ENCODE measurements at regions not wholly inside any gene's neighbourhood (a gene's known extent, or its start where the extent isn't known, plus 50 kb on each side); places are given as distances from the start of the nearest gene placed in this dataset.

GRCh38 chr5:171607863-171608262, 177.8 kb upstream of the SMIM23 start:
- no CpG with 5 or more reads among the region's 2 CpGs for WGBS (ENCODE audit: insufficient coverage)
- no peak for ATAC-seq (ENCODE audit: low read depth)
- no peaks in the 10 kb centered on the region for H3K4me1 Mint-ChIP-seq
- peaks cover 17% of the 10 kb centered on the region for H3K27me3 Mint-ChIP-seq
- no peak overlapping the region for H3K9ac ChIP-seq (ENCODE audit: low read length)
- no peak for DNase-seq
- H3K36me3 ChIP-seq (replicated peaks in 1 of 2; ENCODE audit: control extremely low read depth in 1 of 2, control insufficient read depth in 1 of 2, extremely low read depth in 1 of 2, insufficient read depth in 2 of 2, low read length in 1 of 2), result no peaks in the 10 kb centered on the region
- ChIA-PET CTCF (no interaction called here), POLR2A (no interaction called here)
- H3K4me3 Mint-ChIP-seq, result no peak overlapping the region
- no peak overlapping the region for H3K27ac ChIP-seq (ENCODE audit: low read length in 2 of 2)
- no peaks in the 10 kb centered on the region for H3K79me2 ChIP-seq (ENCODE audit: control insufficient read depth, insufficient read depth, low read length)
- H3K4me2 ChIP-seq (replicated peaks; ENCODE audit: low read depth, low read length, poor library complexity, severe bottlenecking), result no peak overlapping the region
- H2AFZ ChIP-seq (ENCODE audit: insufficient read depth, low read depth, low read length, poor library complexity, severe bottlenecking), result no peak overlapping the region
- TF ChIP-seq CTCF (IDR thresholded peaks at IDR 0.05) (no peak), EZH2 (IDR thresholded peaks at IDR 0.05; ENCODE audit: borderline replicate concordance, insufficient read depth, low read depth, low read length, poor library complexity, severe bottlenecking) (no peak)
- H3K9me3 ChIP-seq (ENCODE audit: control extremely low read depth in 1 of 3, control insufficient read depth in 2 of 3, insufficient read depth in 1 of 3, low read length in 2 of 3), result peaks cover 0 to 3% (median 0%) of the 10 kb centered on the region in 3 donors
- no peaks in the 10 kb centered on the region for H3K27me3 ChIP-seq (replicated peaks in 1 of 4; ENCODE audit: control extremely low read depth in 1 of 4, control insufficient read depth in 3 of 4, insufficient read depth in 4 of 4, low read length in 3 of 4)
- no peaks in the 10 kb centered on the region for H4K20me1 ChIP-seq (ENCODE audit: control insufficient read depth, insufficient read depth, low read length, poor library complexity, severe bottlenecking)
- H3K27ac Mint-ChIP-seq, result no peak overlapping the region
- intact Hi-C loops (cut with micrococcal nuclease), result no loop called here
- no peaks in the 10 kb centered on the region for H3K4me1 ChIP-seq (ENCODE audit: control insufficient read depth in 2 of 2, insufficient read depth in 2 of 2, low read length in 2 of 2)
- peaks cover 4% of the 10 kb centered on the region for H3K9me3 Mint-ChIP-seq (ENCODE audit: insufficient read depth)
- no peak overlapping the region for H3K4me3 ChIP-seq (ENCODE audit: control extremely low read depth in 1 of 5, extremely low read depth in 1 of 5, insufficient read depth in 1 of 5, low read depth in 2 of 5, low read length in 4 of 5)

- WGBS (ENCODE audit: insufficient coverage), result 100% methylated on average over 1 of the region's 3 CpGs
- Histone ChIP-seq H3K9ac (ENCODE audit: low read length) (no peak overlapping the region), H3K4me1 (ENCODE audit: control insufficient read depth in 2 of 2, insufficient read depth in 2 of 2, low read length in 2 of 2) (no peaks in the 10 kb centered on the region), H3K4me3 (ENCODE audit: control extremely low read depth in 1 of 5, extremely low read depth in 1 of 5, insufficient read depth in 1 of 5, low read depth in 2 of 5, low read length in 4 of 5) (no peak overlapping the region), H3K27ac (ENCODE audit: low read length in 2 of 2) (no peak overlapping the region), H3K36me3 (replicated peaks in 1 of 2; ENCODE audit: control extremely low read depth in 1 of 2, control insufficient read depth in 1 of 2, extremely low read depth in 1 of 2, insufficient read depth in 2 of 2, low read length in 1 of 2) (no peaks in the 10 kb centered on the region), H3K27me3 (replicated peaks in 1 of 4; ENCODE audit: control extremely low read depth in 1 of 4, control insufficient read depth in 3 of 4, insufficient read depth in 4 of 4, low read length in 3 of 4) (no peaks in the 10 kb centered on the region), H3K4me2 (replicated peaks; ENCODE audit: low read depth, low read length, poor library complexity, severe bottlenecking) (no peak overlapping the region), H4K20me1 (ENCODE audit: control insufficient read depth, insufficient read depth, low read length, poor library complexity, severe bottlenecking) (no peaks in the 10 kb centered on the region), H2AFZ (ENCODE audit: insufficient read depth, low read depth, low read length, poor library complexity, severe bottlenecking) (no peak overlapping the region), H3K79me2 (ENCODE audit: control insufficient read depth, insufficient read depth, low read length) (no peaks in the 10 kb centered on the region), H3K9me3 (ENCODE audit: control extremely low read depth in 1 of 3, control insufficient read depth in 2 of 3, insufficient read depth in 1 of 3, low read length in 2 of 3) (peaks cover 0 to 3% (median 0%) of the 10 kb centered on the region in 3 donors)
- H3K9me3 Mint-ChIP-seq (ENCODE audit: insufficient read depth), result peaks cover 3% of the 10 kb centered on the region
- no peaks in the 10 kb centered on the region for H3K4me1 Mint-ChIP-seq
- H3K27ac Mint-ChIP-seq, result no peak overlapping the region
- DNase-seq, result no peak
- POLR2A ChIA-PET, result no interaction called here
- intact Hi-C loops (cut with micrococcal nuclease), result no loop called here
- H3K27me3 Mint-ChIP-seq, result peaks cover 23% of the 10 kb centered on the region
- CTCF ChIA-PET, result no interaction called here
- ATAC-seq (ENCODE audit: low read depth), result no peak
- H3K4me3 Mint-ChIP-seq, result no peak overlapping the region
- TF ChIP-seq EZH2 (IDR thresholded peaks at IDR 0.05; ENCODE audit: borderline replicate concordance, insufficient read depth, low read depth, low read length, poor library complexity, severe bottlenecking) (no peak), CTCF (IDR thresholded peaks at IDR 0.05) (no peak)
Observed at GRCh38 chr5:171609806-171610452, 175.7 kb upstream of the SMIM23 start.
